ENCODE measurements at regions not wholly inside any gene's neighbourhood (a gene's known extent, or its start where the extent isn't known, plus 50 kb on each side); places are given as distances from the start of the nearest gene placed in this dataset.

DNA sequence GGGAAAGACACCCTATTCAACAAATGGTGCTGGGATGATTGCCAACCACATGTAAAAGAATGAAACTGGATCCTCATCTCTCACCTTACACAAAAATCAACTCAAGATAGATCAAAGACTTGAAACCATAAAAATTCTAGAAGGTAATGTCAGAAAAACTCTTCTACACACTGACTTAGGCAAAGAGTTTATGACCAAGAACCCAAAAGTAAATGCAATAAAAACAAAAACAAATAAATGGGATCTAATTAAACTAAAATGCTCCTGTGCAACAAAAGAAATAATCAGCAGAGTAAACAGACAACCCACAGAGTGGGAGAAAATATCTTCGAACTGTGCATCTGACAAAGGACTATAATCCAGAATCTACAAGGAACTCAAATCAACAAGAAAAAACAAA is 504.2 kb upstream of the MBL2 start:
- TF ChIP-seq RFX5 (IDR thresholded peaks at IDR 0.05): no peak
- TF ChIP-seq POLR2AphosphoS2 (conservative IDR thresholded peaks at IDR 0.05; ENCODE audit: low read length): no peak
- TF ChIP-seq POLR2A (IDR thresholded peaks at IDR 0.05; ENCODE audit: low read length): no peak
- TF ChIP-seq, protein P1, sequence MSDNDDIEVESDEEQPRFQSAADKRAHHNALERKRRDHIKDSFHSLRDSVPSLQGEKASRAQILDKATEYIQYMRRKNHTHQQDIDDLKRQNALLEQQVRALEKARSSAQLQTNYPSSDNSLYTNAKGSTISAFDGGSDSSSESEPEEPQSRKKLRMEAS (IDR thresholded peaks at IDR 0.05): no peak
- TF ChIP-seq KDM1A (IDR thresholded peaks at IDR 0.05; ENCODE audit: low read depth): no peak
- no peak for TF ChIP-seq ZC3H11A (IDR thresholded peaks at IDR 0.05)
- TF ChIP-seq, protein P2, sequence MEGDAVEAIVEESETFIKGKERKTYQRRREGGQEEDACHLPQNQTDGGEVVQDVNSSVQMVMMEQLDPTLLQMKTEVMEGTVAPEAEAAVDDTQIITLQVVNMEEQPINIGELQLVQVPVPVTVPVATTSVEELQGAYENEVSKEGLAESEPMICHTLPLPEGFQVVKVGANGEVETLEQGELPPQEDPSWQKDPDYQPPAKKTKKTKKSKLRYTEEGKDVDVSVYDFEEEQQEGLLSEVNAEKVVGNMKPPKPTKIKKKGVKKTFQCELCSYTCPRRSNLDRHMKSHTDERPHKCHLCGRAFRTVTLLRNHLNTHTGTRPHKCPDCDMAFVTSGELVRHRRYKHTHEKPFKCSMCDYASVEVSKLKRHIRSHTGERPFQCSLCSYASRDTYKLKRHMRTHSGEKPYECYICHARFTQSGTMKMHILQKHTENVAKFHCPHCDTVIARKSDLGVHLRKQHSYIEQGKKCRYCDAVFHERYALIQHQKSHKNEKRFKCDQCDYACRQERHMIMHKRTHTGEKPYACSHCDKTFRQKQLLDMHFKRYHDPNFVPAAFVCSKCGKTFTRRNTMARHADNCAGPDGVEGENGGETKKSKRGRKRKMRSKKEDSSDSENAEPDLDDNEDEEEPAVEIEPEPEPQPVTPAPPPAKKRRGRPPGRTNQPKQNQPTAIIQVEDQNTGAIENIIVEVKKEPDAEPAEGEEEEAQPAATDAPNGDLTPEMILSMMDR (IDR thresholded peaks at IDR 0.05): no peak
- no peak for TF ChIP-seq CBX8 (IDR thresholded peaks at IDR 0.05)

All from A549 (cell line).